NCI-H1105 (cell line): ENCODE measurements at regions not wholly inside any gene's neighbourhood (a gene's known extent, or its start where the extent isn't known, plus 50 kb on each side); places are given as distances from the start of the nearest gene placed in this dataset.
A peak's percentile ranks its signal among the peaks of the same experiment; 100 is the strongest.

Experiments
- DNase-seq: peaks from one replicate; lab custom pipeline; 2025; lab: John Stamatoyannopoulos, UW

DNA sequence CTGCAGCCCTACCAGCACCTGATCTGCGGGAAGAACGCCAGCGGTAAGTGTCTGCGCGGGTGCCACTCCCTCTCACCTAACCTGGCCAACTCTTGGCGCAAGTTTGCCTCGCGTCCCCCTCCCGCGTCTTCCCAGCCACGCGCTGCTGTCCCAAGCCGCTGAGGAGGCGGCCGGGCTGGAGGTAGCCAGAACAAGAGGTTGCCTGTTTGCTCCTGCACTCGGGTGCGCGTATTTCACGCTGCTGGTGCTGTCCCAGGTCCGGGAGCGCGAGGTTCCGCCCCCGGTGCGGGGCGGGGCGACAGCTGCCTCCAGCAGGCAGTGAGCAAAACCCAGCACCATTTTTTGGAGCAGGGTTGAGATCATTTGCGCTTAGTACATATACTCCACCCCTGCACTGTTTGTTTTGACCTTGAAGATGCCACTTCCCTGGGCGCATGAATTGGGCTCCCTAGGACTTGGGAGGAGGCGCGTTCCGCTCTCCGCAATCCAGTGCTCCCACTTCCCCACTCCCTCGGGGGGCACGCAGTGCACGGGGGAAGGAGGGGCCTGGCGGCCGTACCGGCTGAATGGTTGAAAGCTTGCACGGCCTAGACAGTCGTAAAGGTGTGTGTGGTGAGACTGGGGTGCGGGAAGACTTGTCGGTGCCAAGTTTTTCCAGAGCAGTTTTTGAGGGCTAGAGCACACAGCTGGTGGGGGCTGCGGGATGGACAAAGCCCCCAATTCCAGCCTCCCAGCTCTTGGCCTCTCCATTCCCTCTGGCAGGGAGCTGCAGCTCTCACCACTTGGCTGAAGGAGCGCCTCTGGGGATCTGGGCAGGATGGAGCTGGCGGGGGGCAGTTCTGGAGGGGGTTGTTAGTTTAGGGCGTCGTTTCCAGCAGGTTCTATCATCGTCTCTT lies 226.9 kb upstream of the CRY1 start:
- DNase-seq = peak; percentile 61

DNA sequence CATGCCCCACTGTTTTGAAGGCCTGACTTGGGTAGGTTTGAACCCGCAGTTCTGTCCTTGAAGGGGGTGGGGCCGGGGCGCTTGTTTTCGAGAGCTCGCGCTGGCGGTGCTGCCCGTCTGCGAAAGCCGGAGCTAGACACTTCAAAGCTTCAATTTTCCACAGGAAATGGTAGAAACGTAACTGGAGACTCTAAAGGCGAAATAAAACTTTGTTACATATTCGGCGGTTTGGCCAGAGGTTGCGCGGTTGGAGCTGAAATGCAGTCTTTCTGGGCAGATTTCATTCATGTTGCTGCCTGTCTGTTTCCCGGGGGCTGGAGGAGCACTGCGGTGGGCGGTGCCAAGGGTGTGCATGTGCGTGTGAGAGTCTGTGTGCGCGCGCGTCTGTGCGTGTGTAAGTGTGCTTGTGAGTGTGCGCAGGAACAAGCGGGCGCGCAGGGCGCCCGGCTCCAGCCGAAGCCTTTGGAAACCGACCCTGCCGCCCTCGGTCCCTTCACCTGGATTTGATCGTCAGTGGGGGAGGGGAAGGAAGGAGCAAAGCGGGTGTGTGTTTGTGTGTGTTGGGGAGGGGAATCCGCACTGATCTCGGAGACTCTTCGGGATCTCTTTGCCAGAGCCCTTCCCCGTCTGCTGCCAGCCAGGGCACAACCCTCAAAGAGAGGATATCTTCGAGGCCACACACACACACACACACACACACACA lies 227.7 kb upstream of the CRY1 start:
- peak; percentile 80 for DNase-seq

- no peak for DNase-seq
Observed at GRCh38 chr12:107322063-107322462, 228.7 kb upstream of the CRY1 start.

DNA sequence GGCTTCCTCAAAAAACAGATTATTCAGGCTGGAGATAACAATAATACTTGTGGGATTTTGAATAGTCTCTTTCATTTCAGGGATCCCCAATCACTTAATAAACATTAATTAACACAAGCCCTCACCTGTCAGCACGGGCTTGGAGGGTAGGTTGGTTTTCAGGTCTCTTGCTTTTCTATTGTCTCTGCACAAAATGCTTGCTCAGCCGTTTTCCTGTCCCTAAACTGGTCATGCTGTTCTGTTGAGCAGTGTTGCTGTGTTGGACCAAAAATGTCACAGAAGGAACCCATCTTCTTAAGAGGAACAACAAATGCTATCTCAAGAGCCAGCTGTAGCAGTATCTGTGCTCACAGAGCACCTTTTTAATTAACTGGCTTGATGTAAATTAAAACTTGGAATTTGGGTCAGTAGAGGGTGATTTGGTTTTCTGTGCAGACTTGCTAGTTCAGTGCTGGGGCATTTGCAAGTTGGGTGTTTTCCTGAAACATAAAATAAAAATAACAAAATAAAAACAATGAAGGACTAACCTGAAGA lies 231.8 kb upstream of the CRY1 start:
- peak; percentile 89 for DNase-seq

DNA sequence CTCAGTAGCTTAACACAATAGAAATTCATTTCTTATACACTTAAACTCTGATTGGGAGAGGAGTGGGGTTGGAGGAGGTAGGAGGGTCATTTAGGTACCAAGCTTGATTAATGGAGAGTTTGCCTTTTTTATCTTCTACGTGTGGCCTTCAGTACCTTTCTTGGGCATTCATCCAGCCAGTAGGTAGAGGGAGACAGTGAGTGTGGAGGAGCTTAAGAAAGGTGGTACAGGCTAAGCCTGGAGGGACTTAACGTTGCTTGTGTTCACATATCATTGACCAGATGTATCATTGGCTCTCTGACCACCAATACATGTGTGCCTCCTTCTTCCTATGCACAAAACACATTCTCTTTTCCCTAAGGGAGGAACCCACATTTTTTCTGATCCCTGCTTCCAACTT lies 232.9 kb upstream of the CRY1 start:
- DNase-seq = no peak

- DNase-seq = no peak
Observed at GRCh38 chr12:107327651-107328182, 234.4 kb upstream of the CRY1 start.

DNA sequence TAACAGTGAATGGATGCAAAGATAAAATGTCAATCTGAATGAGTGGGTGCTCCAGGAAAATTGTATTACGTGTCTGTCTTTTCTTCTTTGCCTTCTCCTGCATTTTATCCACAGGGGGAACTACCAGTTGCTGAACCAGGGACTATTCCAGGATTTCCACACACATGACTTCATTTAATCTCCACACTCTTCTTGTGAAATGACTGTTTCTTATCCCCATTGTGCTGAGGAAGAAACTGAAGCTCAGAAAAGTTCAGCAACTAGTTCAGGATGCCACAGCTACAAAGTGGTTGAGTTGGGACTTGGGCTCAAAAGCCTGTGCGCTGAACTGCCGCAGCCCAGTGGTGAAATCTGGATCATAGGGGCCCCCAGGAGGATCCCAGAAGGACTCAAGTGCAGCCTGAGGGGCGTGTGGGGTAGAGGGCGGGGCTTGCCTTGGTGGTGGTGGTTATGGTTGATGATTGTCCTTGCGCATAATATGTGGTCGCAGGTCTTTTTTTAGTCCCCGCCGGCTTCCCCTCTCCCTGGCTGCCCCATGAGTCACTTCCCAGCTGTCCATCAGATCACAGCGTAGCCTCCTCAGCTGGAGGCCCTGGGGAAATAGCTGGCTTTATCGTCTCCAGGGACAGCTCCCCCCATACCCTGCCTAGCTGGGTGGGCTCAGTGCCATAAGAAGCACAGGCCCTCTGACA lies 235.2 kb upstream of the CRY1 start:
- no peak for DNase-seq

GRCh38 chr12:107329569-107330324 lies 236.4 kb upstream of the CRY1 start:
- DNase-seq = no peak

- no peak for DNase-seq
Observed at GRCh38 chr12:107330831-107331431, 237.6 kb upstream of the CRY1 start.

DNA sequence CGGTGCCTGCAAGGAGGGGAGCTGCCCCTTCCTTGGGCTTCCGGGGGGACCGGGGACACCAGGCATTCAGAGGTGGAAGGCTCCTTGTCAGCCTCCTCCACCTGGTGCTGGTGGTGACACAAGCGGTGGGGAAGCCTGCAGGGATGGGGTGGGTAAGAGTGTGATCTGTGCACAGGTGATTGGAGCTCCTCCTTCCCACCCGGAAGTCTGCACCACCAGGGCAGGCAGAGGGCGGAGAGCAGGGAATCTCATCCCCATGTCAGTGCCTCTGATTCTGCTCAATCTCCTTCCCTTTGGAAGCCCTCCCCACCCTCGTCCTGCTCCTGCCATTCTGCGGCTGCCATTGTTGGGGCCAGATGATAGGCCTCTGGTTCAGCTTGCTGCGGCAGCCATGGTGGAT lies 238.1 kb upstream of the CRY1 start:
- DNase-seq = no peak

DNA sequence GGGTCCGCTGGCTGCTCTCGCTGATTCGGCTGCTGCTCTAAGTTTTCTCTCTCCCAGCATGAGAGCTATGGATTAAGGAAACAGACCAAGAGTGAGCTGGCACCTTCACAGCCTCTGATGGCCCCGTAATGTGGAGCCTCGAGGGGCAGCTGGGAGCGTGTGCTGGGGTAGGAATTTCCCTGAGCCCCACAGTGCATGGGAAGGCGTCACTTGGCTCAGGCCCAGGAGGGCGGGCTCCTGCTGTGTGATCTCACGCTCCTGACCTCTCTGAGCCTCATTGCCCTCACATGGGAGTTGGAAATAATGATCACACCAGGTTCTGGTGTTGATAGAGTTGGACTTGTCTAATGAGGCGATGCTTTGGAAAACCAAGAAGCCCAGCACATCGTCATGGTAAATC lies 238.6 kb upstream of the CRY1 start:
- DNase-seq = no peak

DNA sequence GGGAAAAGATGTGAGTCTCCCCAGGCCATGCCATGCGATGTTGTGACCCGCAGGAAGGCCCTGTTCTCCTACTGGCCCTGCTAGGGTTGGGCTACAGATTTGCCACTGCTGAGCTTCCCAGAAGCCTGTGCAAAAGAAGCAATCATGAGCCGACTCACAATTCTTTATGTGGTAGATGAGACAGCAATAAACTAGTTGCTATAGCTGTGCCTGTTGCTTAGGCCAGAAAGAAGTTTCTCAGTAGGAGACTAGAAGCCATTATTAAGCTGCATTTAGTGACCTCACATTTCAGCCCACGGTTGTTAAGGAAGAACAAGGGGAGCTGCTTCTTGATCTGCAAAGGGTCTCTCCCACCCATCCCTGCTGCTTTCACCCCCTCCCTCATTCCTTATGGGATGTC lies 239.4 kb upstream of the CRY1 start:
- DNase-seq = no peak

DNA sequence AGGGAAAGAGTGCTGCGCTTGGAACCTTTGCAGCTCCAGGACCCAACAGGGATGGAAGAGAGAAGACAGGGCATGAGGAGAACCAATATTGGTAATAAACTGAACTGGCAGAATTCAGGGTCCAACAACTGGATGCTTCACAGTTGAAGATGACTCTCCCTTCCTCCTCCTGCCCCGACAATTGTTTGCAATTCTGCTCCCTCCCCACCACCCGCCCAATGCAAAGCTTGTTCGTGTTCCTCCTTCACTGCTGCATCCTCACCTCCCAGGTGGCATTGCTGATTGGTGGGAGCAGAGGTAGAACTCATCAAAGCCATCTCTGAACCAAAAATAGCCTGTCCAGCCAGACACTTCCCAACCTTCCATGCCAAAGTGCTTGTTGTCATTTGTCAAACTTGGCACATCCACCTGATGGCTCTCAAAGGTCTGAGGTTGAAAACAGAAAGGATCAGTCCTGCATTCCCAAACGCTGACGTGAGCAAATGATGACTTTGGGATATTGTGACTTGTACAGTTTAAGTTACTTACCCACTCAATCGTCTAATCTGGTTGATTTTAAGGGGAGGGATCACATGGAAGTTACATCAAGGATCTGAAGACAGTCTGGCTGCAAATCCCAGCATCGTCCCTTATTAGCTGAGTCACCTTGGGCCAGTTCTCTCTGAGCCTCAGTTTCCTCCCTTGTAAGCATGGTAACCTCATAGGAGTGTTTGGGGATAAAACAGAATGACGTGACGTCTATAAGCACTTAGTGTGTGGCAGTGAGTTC lies 242.6 kb upstream of the CRY1 start:
- DNase-seq = no peak

- no peak for DNase-seq
Observed at GRCh38 chr12:107336695-107337094, 243.3 kb upstream of the CRY1 start.

- DNase-seq = no peak
Observed at GRCh38 chr12:107337346-107338095, 244.2 kb upstream of the CRY1 start.

GRCh38 chr12:107339487-107339886 lies 246.1 kb upstream of the CRY1 start:
- DNase-seq = peak; percentile 43

- DNase-seq = no peak
Observed at GRCh38 chr12:107339932-107340331, 246.6 kb upstream of the CRY1 start.

DNA sequence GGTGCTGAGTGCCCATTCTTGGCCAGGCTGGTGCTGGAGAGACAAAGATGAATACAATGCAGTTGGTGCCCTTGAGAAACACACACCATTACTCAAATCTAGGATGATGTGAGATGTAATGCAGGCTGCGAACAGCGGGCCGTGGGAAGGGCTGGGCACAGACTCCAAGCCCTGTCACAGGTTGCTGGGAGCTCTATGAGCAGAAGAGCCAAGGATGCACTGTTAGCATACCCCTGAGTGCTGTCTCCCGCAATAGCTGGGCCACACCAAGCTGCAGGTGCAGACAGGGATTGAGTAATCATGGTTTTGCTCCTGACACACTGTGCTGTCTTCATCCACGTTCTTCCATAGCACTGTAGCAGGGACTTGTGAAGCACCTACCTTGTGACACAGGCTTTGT lies 247.5 kb upstream of the CRY1 start:
- DNase-seq = no peak

DNA sequence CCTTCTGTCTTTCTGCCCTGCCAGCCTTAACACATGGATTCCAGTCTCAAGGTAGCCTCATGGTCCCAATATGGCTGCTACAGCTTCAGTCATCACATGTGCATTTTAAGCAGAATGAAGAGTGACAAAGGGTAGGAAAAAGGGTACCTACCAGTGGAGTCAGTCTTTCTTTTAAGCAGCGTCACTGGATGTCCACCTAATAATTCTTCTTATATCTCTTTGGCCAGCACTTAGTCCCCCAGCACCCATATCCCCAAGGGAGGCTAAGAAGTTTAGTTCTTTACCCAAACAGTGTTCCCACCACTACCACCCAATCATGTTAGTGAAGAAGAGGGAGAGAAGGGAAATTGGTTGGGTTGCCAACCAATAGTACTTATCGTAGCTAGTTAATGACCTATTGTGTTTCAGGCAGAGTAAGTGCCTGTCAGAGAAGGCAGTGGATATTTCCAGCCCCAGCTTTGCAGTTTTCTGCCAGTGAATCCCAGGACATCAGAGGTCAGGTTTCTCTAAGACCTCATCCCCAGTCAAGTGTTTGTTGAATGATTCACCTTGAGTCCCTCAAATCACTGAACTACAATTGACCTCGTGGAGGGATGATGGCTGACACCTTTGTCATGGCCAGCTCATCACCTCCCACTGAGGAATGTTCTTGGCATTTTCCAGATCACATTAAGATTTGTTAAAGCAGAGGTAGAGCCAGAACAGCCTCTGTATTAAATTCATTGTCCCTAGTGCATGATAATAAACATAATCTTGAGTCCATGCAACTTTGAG lies 250.9 kb upstream of the CRY1 start:
- no peak for DNase-seq
